Superior temporal gyrus (tissue), 1 donor: ENCODE measurements at regions not wholly inside any gene's neighbourhood (a gene's known extent, or its start where the extent isn't known, plus 50 kb on each side); places are given as distances from the start of the nearest gene placed in this dataset.
"Not testable (repeated sequence)": the region's sequence is repeated elsewhere in the genome, so short reads cannot be mapped to it uniquely, and the experiment has no call there.

Experiments
- DNase-seq: peaks from one replicate; pipeline ENCODE4 v3.0.0-alpha.2; 2016; ENCODE audit errors: extremely low spot score

DNA sequence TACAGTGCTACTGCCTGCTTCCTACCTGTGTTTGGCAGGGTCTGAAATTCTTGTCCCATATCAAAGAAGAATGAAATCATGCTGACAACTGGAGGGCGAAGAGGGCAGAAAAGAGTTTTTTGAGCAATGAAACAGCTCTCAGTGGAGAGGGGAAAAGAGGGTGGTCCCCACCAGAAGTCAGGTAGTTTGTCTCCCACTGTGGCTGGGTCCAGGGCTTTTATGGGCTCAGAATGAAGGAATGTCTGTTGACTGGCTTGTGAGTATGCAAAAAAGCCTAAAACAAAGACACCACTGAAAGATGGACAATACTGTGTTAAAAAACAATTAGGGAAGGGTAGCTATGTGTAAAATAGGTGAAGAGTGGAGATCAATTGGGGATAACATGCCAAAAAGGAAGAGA, 115.0 kb downstream of the ADAM29 start:
- DNase-seq: no peak

DNA sequence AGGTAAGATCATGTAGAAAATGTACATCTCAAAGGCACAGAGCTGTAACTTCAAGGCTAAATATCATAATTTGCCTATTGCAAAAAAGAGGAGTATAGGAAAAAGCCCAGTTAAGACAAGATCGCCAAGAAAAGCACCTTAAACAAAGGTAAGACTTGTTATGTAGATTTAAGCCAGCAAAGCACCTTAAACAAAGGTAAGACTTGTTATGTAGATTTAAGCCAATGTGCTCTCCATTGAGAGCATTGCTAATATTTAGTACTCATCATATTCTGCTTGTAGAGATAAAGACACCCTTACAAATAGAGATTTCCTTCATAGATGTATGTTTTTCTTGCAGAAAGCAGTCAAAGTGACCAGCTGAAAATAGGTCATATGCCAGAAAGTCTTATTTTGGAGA, 115.8 kb downstream of the ADAM29 start:
- DNase-seq: no peak

- DNase-seq: no peak
Measured at GRCh38 chr4:175034986-175035705, 117.0 kb downstream of the ADAM29 start.

- DNase-seq: no peak
Measured at GRCh38 chr4:175035905-175036304, 117.7 kb downstream of the ADAM29 start.

DNA sequence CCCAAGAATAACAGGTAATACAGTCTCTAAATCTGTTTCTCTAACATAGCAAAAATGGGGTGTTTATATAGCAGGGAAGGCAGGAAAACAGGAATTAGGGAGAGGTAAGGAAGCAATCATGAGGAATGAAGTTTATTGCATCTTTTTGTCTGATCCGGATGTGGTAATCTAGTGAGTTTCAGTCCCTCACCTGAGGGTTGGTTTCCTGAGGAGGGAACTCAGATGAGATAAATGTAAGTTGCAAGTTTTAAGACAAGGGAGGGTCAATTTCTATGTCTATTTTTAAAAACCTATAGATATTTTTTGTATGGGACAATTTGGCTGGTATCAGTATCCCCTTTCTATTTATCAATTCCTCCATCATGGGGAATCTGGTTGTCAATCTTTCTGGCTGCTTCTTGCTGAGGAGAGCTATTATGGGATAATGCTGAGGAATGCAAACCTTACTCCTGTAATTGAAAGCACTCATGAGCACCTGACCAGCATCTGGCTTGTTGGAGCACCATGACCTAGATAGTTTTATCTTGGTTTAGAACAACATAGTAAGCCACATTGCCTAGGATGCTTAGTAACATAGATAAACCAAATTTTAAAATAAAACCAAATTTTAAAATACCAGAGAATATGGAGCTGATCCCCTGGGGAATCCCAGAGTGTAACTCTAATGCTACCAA, 130.1 kb downstream of the ADAM29 start:
- no peak for DNase-seq

- no peak for DNase-seq
Measured at GRCh38 chr4:175048906-175049305, 130.7 kb downstream of the ADAM29 start.

- no peak for DNase-seq
Measured at GRCh38 chr4:175051974-175052373, 133.8 kb downstream of the ADAM29 start.

DNA sequence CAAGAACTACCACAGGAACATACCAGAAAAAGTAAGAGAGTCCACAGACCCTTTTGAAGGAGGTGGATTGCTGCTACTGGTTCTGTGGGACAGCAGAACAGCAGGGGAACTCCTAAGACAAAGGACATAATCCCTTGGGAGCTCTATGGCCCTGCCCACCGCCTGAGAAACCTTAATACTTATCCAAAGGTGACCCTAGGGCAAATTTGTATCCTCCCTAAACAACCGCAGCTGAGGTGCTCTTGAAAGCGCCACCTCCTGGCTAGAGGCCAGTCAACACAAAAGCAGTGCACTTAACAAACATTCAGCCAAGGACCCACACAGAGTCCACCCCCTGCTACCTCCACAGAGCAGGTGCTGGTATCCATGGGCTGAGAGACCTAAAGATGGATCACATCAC, 136.8 kb downstream of the ADAM29 start:
- DNase-seq: no peak

- DNase-seq: no peak
Measured at GRCh38 chr4:175062183-175062592, 144.0 kb downstream of the ADAM29 start.

- DNase-seq: no peak
Measured at GRCh38 chr4:175065228-175065627, 147.1 kb downstream of the ADAM29 start.

DNA sequence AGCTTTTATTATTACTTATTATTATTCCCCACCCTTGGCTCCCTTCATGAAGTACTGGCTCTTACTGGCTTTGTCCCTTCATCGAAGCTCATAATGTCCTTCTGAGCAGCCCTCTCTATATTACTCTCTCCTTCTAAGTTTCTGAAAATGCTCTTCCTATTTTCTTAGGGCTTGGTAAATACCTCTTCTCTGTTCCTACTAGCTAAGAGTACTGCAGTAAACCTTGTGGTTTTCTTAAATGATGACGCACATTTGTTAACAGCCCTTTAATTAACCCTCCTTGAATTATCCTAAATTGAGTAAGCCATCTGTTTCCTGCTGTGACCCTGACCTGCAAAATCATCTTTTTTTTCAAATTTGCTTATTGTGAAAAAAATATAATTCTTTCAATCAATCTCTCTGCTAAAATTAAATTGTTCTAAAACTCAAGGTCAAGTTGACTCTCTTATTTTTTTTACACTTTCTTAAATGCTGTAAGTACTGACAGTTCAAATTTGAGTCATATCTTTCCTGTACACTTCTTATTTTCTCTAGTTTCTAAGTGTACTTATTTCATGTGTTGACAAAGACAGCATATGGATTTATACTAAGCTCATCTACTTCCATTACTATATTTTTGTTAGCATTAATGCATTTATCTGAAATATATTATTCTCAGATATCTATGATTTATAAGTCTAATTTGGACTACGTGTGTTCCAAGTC, 148.9 kb downstream of the ADAM29 start:
- DNase-seq: no peak

DNA sequence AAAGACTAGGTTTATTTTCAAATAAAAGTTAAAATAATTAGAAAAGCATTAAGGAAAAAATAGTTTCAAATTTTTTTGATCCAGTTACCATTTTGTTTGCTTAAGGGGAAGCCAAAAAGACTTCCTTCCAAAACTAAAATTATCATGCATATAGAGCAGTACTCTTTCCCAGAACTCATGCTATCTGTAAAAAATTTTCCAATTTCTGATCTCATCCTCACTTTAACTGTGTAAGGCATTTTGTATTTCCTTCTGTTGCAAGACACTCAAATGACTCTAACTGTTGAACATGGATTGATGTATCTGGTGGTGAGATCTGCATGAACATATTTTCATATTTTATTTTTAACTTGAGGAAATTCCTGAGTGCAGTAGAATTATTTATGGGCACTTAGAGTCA, 150.1 kb downstream of the ADAM29 start:
- DNase-seq: no peak

GRCh38 chr4:175070444-175070843, 152.3 kb downstream of the ADAM29 start:
- DNase-seq: no peak

- DNase-seq: no peak
Measured at GRCh38 chr4:175071123-175071522, 153.0 kb downstream of the ADAM29 start.

DNA sequence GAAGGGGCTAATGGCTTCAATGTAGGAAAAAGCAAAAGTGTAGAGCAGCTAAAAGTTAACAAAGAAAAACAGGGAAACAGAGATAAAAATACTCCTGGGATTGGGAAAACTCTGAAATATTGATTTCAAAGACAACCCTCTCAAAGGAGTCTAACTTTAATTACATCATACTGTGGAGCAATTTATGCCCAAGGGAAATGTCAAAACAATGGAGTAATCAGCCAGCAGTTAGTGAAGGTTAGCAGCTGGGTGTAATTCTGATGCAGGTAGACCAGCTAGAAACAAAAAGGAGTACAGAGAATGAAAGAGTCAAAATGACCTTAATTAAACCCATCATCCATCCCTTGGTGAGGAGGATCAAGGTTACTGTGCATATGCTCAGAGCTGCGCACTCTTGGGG, 169.0 kb downstream of the ADAM29 start:
- DNase-seq: no peak

- no peak for DNase-seq
Measured at GRCh38 chr4:175090116-175090515, 172.0 kb downstream of the ADAM29 start.

DNA sequence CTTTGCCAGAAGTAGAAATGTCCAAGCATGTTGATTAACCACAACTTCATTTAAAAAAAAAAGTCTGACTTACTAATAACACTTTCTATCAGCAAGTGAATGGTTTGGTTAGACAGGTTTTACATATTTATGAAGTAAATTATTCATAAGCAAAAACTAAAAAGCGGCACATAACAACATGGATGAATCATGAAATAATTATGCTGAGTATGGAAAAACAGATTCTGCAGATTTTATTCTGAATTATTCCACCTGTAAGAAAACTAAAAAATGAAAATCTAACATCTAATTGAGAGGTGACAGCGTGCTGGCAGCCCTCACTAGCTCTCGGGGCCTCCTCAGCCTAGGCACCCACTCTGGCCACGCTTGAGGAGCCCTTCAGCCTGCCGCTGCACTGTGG, 173.5 kb downstream of the ADAM29 start:
- DNase-seq: no peak

GRCh38 chr4:175092114-175092513, 174.0 kb downstream of the ADAM29 start:
- no peak for DNase-seq

DNA sequence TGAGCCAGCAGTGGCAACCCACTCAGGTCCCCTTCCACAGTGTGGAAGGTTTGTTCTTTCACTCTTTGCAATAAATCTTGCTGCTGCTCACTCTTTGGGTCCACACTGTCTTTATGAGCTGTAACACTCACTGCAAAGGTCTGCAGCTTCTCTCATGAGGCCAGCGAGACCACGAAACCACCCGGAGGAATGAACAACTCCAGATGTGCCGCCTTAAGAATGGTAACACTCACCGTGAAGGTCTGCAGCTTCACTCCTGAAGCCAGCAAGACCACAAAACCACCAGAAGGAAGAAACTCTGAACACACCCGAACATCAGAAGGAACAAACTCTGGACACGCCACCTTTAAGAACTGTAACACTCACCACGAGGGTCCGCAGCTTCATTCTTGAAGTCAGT, 174.9 kb downstream of the ADAM29 start:
- DNase-seq: not testable (repeated sequence)

DNA sequence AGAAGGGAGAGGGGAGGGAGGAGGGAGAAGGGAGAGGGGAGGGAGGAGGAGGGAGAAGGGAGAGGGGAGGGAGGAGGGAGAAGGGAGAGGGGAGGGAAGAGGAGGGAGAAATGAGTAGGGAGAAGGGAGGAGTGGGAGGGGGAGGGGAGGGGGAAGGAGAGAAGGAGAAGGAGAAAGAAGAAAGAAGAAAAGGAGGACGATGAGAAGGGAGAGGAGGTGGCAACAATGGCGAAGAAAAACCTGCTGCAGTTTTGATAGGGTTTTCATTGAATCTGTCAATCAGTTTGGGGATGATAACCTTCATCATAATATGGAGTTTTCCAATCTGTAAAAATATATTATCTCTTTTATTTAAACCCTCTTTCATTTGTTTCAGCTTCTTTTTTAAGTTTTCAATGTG, 185.2 kb downstream of the ADAM29 start:
- no peak for DNase-seq

DNA sequence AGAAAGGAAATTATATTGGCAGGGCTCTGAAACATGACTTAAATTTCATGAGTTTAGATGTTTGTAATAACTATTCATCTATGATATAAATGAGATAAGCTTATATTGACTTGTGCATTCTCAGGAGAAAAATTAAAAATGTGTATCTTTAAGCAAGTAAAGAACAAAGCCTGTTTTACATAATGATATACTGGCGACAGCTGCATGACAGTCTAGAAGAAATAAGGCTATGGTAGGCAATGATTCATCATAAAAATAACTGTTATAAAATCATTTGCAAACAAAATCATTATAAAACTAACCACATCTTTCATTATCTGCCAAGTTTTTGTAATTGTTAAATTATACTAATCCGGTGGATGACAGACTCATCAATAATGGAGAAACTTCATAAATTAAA, 188.1 kb downstream of the ADAM29 start:
- DNase-seq: no peak

DNA sequence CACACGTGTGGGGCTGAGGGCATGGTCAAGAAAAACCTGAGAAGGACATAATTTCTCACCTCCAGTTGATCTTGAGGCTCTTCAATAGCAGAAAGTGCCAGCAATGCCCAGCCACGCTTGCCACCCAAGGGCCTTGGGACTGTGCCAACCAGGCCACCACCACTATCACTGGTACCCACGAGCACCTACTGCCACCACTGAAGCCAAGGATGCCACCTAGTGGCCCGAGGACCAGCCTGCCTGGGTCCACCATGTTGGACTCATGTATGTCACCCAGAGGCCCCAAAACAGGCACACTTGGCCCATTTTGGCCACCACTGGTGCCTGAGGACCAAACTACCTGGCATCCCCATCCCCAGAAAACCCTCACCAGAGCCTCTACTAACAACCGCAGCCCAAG, 191.8 kb downstream of the ADAM29 start:
- no peak for DNase-seq
